AG04450 (cell line): ENCODE measurements at regions not wholly inside any gene's neighbourhood (a gene's known extent, or its start where the extent isn't known, plus 50 kb on each side); places are given as distances from the start of the nearest gene placed in this dataset.

Experiments
- CTCF ChIA-PET: fragments of 300-600, 350-600 bp; formaldehyde crosslinking; extraction: SDS; loops from one replicate; lab custom pipeline; 2022; ENCODE audit warnings: antibody characterized with exemption, inconsistent platforms; lab: Charles Lee
- POLR2A ChIA-PET: fragments of 350-600 bp; formaldehyde crosslinking; extraction: SDS; loops from one replicate; lab custom pipeline; 2021; ENCODE audit warnings: antibody characterized with exemption, inconsistent platforms; lab: Yijun Ruan, JAX
- DNase-seq: peaks from one replicate; pipeline ENCODE4 v3.0.0-alpha.2; 2011; ENCODE audit warnings: low read depth, low spot score
- H3K27ac ChIP-seq: one replicate; pipeline ENCODE4 v1.5.1; 2012; ENCODE audit warnings: low read depth, low read length, control low read depth
- H3K27me3 ChIP-seq: one replicate; pipeline ENCODE4 v1.6.0; 2012; ENCODE audit warnings: low read length; ENCODE audit not compliant: control insufficient read depth, insufficient read depth
- H3K4me3 ChIP-seq: 2 replicates; pipeline ENCODE4 v1.5.1; 2011; ENCODE audit warnings: mild to moderate bottlenecking, low read depth, low read length, control low read depth
- H3K9me3 ChIP-seq: 2 replicates; pipeline ENCODE4 v1.5.1; 2012; ENCODE audit warnings: low read length; ENCODE audit not compliant: control insufficient read depth, insufficient read depth
- CTCF ChIP-seq: IDR thresholded peaks from 2 replicates; pipeline ENCODE4 v1.5.1; 2011; ENCODE audit warnings: low read depth, low read length, control low read depth, inconsistent platforms

- no peak overlapping the region for H3K27ac ChIP-seq
- no peak for TF ChIP-seq CTCF
- no peaks in the 10 kb centered on the region for H3K9me3 ChIP-seq
- ChIA-PET POLR2A (interaction anchor here (0.6 kb wide), 1 partner anchor 80 kb away, joined by 5 read pairs; no protein-coding TSS in a partner anchor), CTCF (no interaction called here)
- H3K27me3 ChIP-seq: peaks cover 11% of the 10 kb centered on the region
- no peak for DNase-seq
- no peak overlapping the region for H3K4me3 ChIP-seq
Measured at GRCh38 chr2:241924069-241924908, 54.8 kb downstream of the RTP5 start.

GRCh38 chr2:241924909-241925250 lies 55.4 kb downstream of the RTP5 start:
- H3K9me3 ChIP-seq: no peaks in the 10 kb centered on the region
- H3K27ac ChIP-seq: no peak overlapping the region
- no peak overlapping the region for H3K4me3 ChIP-seq
- DNase-seq: no peak
- CTCF ChIA-PET: no interaction called here
- TF ChIP-seq CTCF: no peak
- POLR2A ChIA-PET: interaction anchor here (0.6 kb wide), 1 partner anchor 80 kb away, joined by 5 read pairs; no protein-coding TSS in a partner anchor
- peaks cover 11% of the 10 kb centered on the region for H3K27me3 ChIP-seq

- no peak for DNase-seq
- Histone ChIP-seq H3K4me3 (no peak overlapping the region), H3K9me3 (no peaks in the 10 kb centered on the region), H3K27me3 (peaks cover 11% of the 10 kb centered on the region), H3K27ac (no peak overlapping the region)
- TF ChIP-seq CTCF: no peak
- ChIA-PET POLR2A (interaction anchor here (0.6 kb wide), 1 partner anchor 81 kb away, joined by 5 read pairs; no protein-coding TSS in a partner anchor), CTCF (no interaction called here)
Measured at GRCh38 chr2:241925277-241925676, 55.7 kb downstream of the RTP5 start.

GRCh38 chr2:241925821-241926441 lies 56.4 kb downstream of the RTP5 start:
- DNase-seq: no peak
- H3K4me3 ChIP-seq: no peak overlapping the region
- H3K9me3 ChIP-seq: no peaks in the 10 kb centered on the region
- H3K27me3 ChIP-seq: peaks cover 11% of the 10 kb centered on the region
- H3K27ac ChIP-seq: no peak overlapping the region
- ChIA-PET CTCF (no interaction called here), POLR2A (no interaction called here)
- no peak for TF ChIP-seq CTCF
